Osteocyte (in vitro differentiated cells): ENCODE measurements at regions not wholly inside any gene's neighbourhood (a gene's known extent, or its start where the extent isn't known, plus 50 kb on each side); places are given as distances from the start of the nearest gene placed in this dataset.
"Not testable (repeated sequence)": the region's sequence is repeated elsewhere in the genome, so short reads cannot be mapped to it uniquely, and the experiment has no call there.

Experiments used
- DNase-seq: peaks from one replicate; pipeline ENCODE4 v3.0.0; 2021; ENCODE audit warnings: mixed read lengths; ENCODE audit not compliant: unreplicated experiment; ENCODE audit errors: extremely low spot score
- H3K27ac Mint-ChIP-seq: one replicate; pipeline ENCODE4 v1.8.0; 2021; ENCODE audit warnings: mild to moderate bottlenecking, mixed read lengths; ENCODE audit not compliant: unreplicated experiment
- H3K27me3 Mint-ChIP-seq: one replicate; pipeline ENCODE4 v1.8.0; 2021; ENCODE audit warnings: mixed read lengths; ENCODE audit not compliant: unreplicated experiment
- H3K36me3 Mint-ChIP-seq: one replicate; pipeline ENCODE4 v1.8.0; 2021; ENCODE audit warnings: mixed read lengths; ENCODE audit not compliant: unreplicated experiment
- H3K4me1 Mint-ChIP-seq: one replicate; pipeline ENCODE4 v1.8.0; 2021; ENCODE audit warnings: mixed read lengths; ENCODE audit not compliant: unreplicated experiment
- H3K4me3 Mint-ChIP-seq: one replicate; pipeline ENCODE4 v1.8.0; 2021; ENCODE audit warnings: mild to moderate bottlenecking, moderate library complexity, mixed read lengths; ENCODE audit not compliant: unreplicated experiment
- H3K9me3 Mint-ChIP-seq: one replicate; pipeline ENCODE4 v1.8.0; 2021; ENCODE audit warnings: mixed read lengths; ENCODE audit not compliant: unreplicated experiment
- TF ChIP-seq, protein P1 (sequence below): fragments of 200-600 bp; sonication (generic); IDR thresholded peaks from 2 replicates; pipeline ENCODE4 v1.5.0; 2021; ENCODE audit warnings: antibody characterized with exemption, mild to moderate bottlenecking, moderate library complexity

DNA sequence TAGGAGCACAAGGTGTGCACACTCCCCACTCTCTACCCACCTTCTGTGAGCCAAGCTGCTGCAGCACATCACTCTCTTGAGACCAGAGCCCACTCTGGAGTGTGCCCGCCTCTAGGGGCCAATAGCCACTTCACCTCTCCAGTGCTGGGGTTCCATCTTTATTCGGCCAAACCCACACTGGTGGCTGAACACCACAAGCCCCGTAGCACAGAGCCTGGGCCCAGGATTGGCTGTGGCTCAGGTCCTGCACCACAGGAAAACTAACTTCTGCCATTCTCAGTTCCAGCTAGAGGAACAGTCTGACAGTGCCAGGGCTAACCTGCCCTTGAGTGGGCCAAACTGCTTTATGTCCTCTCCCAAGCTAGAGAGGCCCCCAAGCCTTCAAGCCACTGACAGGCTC, 111.0 kb upstream of the TOX3 start:
- Mint-ChIP-seq H3K4me3 (no peak overlapping the region), H3K9me3 (peaks cover 23% of the 10 kb centered on the region), H3K36me3 (no peaks in the 10 kb centered on the region), H3K27ac (no peak overlapping the region), H3K27me3 (no peaks in the 10 kb centered on the region), H3K4me1 (no peaks in the 10 kb centered on the region)
- no peak for DNase-seq
- TF ChIP-seq, protein P1, sequence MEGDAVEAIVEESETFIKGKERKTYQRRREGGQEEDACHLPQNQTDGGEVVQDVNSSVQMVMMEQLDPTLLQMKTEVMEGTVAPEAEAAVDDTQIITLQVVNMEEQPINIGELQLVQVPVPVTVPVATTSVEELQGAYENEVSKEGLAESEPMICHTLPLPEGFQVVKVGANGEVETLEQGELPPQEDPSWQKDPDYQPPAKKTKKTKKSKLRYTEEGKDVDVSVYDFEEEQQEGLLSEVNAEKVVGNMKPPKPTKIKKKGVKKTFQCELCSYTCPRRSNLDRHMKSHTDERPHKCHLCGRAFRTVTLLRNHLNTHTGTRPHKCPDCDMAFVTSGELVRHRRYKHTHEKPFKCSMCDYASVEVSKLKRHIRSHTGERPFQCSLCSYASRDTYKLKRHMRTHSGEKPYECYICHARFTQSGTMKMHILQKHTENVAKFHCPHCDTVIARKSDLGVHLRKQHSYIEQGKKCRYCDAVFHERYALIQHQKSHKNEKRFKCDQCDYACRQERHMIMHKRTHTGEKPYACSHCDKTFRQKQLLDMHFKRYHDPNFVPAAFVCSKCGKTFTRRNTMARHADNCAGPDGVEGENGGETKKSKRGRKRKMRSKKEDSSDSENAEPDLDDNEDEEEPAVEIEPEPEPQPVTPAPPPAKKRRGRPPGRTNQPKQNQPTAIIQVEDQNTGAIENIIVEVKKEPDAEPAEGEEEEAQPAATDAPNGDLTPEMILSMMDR: no peak

DNA sequence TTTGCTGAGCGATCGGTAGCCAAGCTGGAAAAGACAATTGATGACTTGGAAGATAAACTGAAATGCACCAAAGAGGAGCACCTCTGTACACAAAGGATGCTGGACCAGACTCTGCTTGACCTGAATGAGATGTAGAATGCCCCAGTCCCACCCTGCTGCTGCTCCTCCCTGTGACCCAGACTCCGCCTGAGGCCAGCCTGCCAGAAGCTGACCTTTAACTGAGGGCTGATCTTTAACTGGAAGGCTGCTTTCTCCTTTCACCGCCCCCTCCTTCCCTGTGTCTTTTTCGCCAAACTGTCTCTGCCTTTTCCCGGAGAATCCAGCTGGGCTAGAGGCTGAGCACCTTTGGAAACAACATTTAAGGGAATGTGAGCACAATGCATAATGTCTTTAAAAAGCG, 109.0 kb upstream of the TOX3 start:
- not testable (repeated sequence) for H3K4me1 Mint-ChIP-seq, H3K27ac Mint-ChIP-seq, H3K36me3 Mint-ChIP-seq, H3K4me3 Mint-ChIP-seq, H3K27me3 Mint-ChIP-seq, DNase-seq
- peaks cover 15% of the 10 kb centered on the region for H3K9me3 Mint-ChIP-seq

DNA sequence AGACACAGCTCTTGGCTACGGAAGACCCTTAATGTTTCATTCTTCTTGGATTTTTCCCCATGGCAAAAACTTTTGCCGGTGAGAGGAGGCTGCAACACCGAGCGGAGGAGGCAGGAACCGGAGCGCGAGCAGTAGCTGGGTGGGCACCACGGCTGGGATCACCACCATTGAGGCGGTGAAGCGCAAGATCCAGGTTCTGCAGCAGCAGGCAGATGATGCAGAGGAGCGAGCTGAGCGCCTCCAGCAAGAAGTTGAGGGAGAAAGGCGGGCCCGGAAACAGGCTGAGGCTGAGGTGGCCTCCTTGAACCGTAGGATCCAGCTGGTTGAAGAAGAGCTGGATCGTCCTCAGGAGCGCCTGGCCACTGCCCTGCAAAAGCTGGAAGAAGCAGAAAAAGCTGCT, 108.2 kb upstream of the TOX3 start:
- H3K27ac Mint-ChIP-seq, H3K4me3 Mint-ChIP-seq, H3K27me3 Mint-ChIP-seq, DNase-seq, H3K4me1 Mint-ChIP-seq, H3K36me3 Mint-ChIP-seq: not testable (repeated sequence)
- H3K9me3 Mint-ChIP-seq: peaks cover 11% of the 10 kb centered on the region

DNA sequence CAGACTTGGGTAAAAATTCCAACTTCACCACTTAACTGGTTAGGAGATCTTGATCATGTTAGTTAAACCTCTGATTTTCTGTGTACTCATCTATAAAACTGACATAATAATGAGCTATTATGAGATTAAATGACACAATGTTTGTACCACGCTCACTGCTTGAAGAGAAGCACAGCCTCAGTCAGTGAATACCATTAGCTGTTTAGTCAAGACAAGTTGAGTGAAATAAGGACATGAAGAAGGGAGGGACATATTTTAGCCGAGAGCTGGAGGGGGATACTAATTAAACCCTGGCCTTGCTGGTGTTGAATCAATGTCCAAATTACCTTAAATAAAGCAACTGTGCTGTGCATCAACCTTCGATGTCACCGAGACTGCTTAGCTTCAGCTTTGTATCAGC, 105.1 kb upstream of the TOX3 start:
- Mint-ChIP-seq H3K36me3 (no peaks in the 10 kb centered on the region), H3K27ac (no peak overlapping the region), H3K9me3 (no peaks in the 10 kb centered on the region), H3K27me3 (no peaks in the 10 kb centered on the region), H3K4me1 (no peaks in the 10 kb centered on the region), H3K4me3 (no peak overlapping the region)
- DNase-seq: no peak
- TF ChIP-seq, protein P1: no peak

DNA sequence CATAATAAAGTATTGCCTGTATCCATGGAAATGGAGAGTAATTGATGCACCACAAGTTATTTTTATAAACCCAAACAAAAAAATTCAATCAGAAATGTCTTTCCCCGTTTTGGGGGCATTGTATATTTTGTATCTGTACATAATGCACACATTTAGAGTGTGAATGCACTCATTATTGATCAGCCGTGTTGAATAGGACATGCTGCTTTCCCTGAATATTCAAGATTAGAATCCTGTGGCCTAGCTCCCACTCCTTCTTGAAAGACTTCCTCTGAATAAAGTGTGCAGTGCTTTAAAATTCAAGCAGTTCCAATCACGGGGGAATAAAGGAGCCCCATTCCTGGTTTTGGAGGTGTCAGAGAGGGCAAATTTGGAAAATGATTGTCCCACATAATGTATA, 103.8 kb upstream of the TOX3 start:
- TF ChIP-seq, protein P1: no peak
- no peaks in the 10 kb centered on the region for H3K4me1 Mint-ChIP-seq
- no peak overlapping the region for H3K4me3 Mint-ChIP-seq
- no peak overlapping the region for H3K27ac Mint-ChIP-seq
- peaks cover 8% of the 10 kb centered on the region for H3K9me3 Mint-ChIP-seq
- H3K36me3 Mint-ChIP-seq: no peaks in the 10 kb centered on the region
- H3K27me3 Mint-ChIP-seq: no peaks in the 10 kb centered on the region
- no peak for DNase-seq

DNA sequence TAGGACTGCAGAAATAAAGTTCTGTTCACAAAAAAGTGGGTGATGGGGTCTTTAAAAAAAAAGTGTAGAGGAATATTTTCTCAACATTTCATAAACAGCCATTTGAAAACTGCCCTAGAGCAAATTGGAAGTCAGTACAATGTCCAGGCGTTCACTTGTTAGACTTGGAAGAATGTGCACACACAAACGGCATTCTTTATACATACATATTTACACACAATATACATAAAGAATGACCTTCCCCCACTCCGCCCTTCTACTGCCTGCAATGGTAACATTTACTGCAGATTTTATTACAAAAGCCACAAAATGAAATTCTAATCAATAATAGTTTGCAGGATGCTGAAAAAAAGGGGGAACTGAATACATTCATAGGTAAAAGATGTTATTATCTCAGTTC, 103.4 kb upstream of the TOX3 start:
- H3K4me1 Mint-ChIP-seq: no peaks in the 10 kb centered on the region
- no peaks in the 10 kb centered on the region for H3K27me3 Mint-ChIP-seq
- DNase-seq: no peak
- TF ChIP-seq, protein P1: no peak
- no peaks in the 10 kb centered on the region for H3K36me3 Mint-ChIP-seq
- H3K4me3 Mint-ChIP-seq: no peak overlapping the region
- H3K9me3 Mint-ChIP-seq: peaks cover 8% of the 10 kb centered on the region
- H3K27ac Mint-ChIP-seq: no peak overlapping the region
